ENCODE measurements at regions not wholly inside any gene's neighbourhood (a gene's known extent, or its start where the extent isn't known, plus 50 kb on each side); places are given as distances from the start of the nearest gene placed in this dataset.
"Not testable (repeated sequence)": the region's sequence is repeated elsewhere in the genome, so short reads cannot be mapped to it uniquely, and the experiment has no call there.

DNA sequence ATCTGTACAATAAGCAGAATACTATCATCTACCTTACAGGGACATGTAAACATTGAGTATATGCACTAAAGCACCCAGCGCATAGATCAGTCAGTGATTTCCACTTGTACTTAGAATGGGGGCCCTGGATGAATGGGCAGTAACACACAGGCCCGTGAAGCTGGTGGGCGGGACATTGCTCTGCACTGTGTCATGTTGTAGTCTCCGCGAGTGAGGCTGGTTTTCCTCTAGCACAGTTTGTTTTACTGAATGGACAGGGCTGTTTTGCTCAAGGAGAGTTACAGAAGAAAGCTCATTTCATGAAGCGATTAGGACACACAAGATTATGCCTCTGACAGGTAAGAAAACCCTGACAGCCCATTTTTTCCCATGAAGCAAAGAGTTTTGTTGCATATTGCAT, 86.4 kb upstream of the SOX21 start:
- Mint-ChIP-seq H3K4me1 (ENCODE audit: low read depth) (no peaks in the 10 kb centered on the region), H3K9me3 (ENCODE audit: insufficient read depth) (no peaks in the 10 kb centered on the region), H3K27me3 (ENCODE audit: low read depth) (no peaks in the 10 kb centered on the region), H3K4me3 (no peak overlapping the region), H3K27ac (no peak overlapping the region), H3K36me3 (ENCODE audit: low read depth) (no peaks in the 10 kb centered on the region)
- DNase-seq (no peak), ATAC-seq (no peak)
- POLR2A ChIA-PET, result no interaction called here
- CTCF ChIA-PET, result no interaction called here

DNA sequence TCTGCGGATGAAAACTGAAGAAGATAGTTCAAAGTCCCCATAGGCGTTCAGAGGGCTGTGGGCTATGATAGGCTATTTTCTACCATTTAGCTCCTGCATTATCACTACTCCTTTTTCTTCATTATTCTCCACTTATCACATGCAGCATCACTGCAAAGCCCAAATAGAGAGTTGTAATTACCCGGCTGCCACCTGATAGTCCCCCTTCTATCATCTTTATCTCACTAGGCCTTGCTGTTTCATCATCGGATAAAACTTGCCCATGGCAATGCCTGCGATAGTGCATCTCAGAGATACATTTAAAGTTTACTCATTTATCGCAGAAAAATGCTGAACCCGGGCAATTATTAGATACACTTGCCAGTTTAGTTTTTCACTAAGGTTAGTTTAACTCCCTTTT, 82.9 kb upstream of the SOX21 start:
- no peak for DNase-seq
- POLR2A ChIA-PET, result no interaction called here
- CTCF ChIA-PET, result no interaction called here
- no peaks in the 10 kb centered on the region for H3K9me3 Mint-ChIP-seq (ENCODE audit: insufficient read depth)
- no peak overlapping the region for H3K4me3 Mint-ChIP-seq
- H3K4me1 Mint-ChIP-seq (ENCODE audit: low read depth), result no peaks in the 10 kb centered on the region
- no peaks in the 10 kb centered on the region for H3K27me3 Mint-ChIP-seq (ENCODE audit: low read depth)
- no peak overlapping the region for H3K27ac Mint-ChIP-seq
- ATAC-seq, result no peak
- no peaks in the 10 kb centered on the region for H3K36me3 Mint-ChIP-seq (ENCODE audit: low read depth)

DNA sequence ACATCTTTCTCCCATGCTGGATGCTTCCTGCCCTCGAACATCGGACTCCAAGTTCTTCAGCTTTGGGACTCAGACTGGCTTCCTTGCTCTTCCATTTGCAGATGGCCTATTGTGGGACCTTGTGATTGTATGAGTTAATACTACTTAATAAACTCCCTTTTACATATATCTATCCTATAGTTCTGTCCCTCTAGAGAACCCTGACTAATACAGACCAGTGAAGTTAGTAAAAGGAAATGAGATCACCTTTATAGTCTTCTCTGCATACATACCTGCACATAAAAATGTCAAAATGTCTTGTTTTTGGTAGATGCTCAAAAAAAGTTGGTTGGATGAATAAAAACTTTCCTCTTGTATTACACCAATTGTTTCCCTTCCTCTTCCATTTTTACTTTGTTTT, 73.9 kb upstream of the SOX21 start:
- H3K36me3 Mint-ChIP-seq (ENCODE audit: low read depth); CTCF ChIA-PET; ATAC-seq; H3K9me3 Mint-ChIP-seq (ENCODE audit: insufficient read depth); H3K27me3 Mint-ChIP-seq (ENCODE audit: low read depth); H3K4me3 Mint-ChIP-seq; H3K4me1 Mint-ChIP-seq (ENCODE audit: low read depth); POLR2A ChIA-PET; H3K27ac Mint-ChIP-seq; DNase-seq: not testable (repeated sequence)

DNA sequence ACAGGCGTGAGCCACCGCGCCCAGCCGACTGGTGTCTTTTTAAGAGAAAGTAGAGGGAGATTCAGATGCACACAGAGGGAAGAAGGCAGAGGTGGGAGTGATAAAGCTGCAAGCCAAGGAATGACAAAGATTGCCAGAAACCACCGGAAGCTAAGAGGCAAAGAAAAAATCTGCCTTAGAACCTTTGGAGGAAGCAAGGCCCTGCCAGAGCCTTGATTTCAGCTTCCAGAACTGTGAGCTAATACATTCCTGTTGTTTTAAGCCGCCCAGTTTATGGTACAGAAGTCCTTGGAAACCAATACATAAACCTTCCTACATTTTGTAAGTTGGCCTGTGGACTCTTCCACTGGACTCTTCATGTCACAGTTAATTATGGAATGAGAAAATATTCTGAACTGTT, 71.7 kb upstream of the SOX21 start:
- CTCF ChIA-PET, result no interaction called here
- H3K27ac Mint-ChIP-seq, result no peak overlapping the region
- H3K9me3 Mint-ChIP-seq (ENCODE audit: insufficient read depth), result no peaks in the 10 kb centered on the region
- DNase-seq (no peak), ATAC-seq (no peak)
- no peaks in the 10 kb centered on the region for H3K36me3 Mint-ChIP-seq (ENCODE audit: low read depth)
- no peaks in the 10 kb centered on the region for H3K4me1 Mint-ChIP-seq (ENCODE audit: low read depth)
- POLR2A ChIA-PET, result no interaction called here
- H3K27me3 Mint-ChIP-seq (ENCODE audit: low read depth), result no peaks in the 10 kb centered on the region
- no peak overlapping the region for H3K4me3 Mint-ChIP-seq

DNA sequence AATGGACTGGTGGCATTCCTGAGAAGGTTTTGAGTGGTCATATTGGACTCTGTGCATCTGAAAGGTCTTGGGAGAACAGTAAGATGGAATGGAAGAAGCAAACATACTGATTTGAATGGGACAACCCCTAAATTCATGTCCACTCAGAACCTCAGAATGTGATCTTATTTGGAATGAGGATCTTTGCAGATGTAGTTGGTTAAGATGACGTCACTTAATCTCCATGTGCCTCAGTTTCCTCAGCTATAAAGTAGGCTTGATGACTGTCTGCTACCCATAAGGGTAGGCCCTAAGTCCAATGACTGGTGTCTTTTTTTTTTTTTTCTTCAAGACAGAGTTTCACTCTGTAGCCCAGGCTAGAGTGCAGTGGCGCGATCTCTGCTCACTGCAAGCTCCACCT, 71.1 kb upstream of the SOX21 start:
- DNase-seq, result no peak
- H3K4me1 Mint-ChIP-seq (ENCODE audit: low read depth), result no peaks in the 10 kb centered on the region
- H3K36me3 Mint-ChIP-seq (ENCODE audit: low read depth), result no peaks in the 10 kb centered on the region
- no peaks in the 10 kb centered on the region for H3K9me3 Mint-ChIP-seq (ENCODE audit: insufficient read depth)
- H3K4me3 Mint-ChIP-seq, result no peak overlapping the region
- ATAC-seq, result no peak
- ChIA-PET CTCF (no interaction called here), POLR2A (no interaction called here)
- H3K27me3 Mint-ChIP-seq (ENCODE audit: low read depth), result no peaks in the 10 kb centered on the region
- no peak overlapping the region for H3K27ac Mint-ChIP-seq

DNA sequence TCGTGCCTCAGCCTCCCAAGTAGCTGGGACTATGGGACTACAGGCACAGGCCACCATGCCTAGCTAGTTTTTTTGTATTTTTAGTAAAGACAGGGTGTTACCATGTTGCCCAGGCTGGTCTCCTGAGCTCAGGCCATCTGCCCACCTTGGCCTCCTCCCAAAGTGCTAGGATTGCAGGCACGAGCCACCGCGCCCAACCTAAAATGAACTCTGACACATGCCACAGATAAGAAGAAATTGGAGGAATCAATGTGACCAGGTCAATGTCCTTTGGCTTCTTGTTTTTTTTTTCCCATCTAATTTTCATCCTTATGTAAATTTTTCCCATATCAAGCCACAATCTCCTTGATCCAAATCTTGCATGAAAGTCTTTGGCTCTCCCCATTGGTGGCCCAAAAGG, 68.1 kb upstream of the SOX21 start:
- ATAC-seq, result no peak
- DNase-seq, result no peak
- CTCF ChIA-PET, result no interaction called here
- H3K4me3 Mint-ChIP-seq, result no peak overlapping the region
- no peaks in the 10 kb centered on the region for H3K9me3 Mint-ChIP-seq (ENCODE audit: insufficient read depth)
- no peaks in the 10 kb centered on the region for H3K27me3 Mint-ChIP-seq (ENCODE audit: low read depth)
- no peaks in the 10 kb centered on the region for H3K4me1 Mint-ChIP-seq (ENCODE audit: low read depth)
- POLR2A ChIA-PET, result no interaction called here
- no peaks in the 10 kb centered on the region for H3K36me3 Mint-ChIP-seq (ENCODE audit: low read depth)
- H3K27ac Mint-ChIP-seq, result no peak overlapping the region

DNA sequence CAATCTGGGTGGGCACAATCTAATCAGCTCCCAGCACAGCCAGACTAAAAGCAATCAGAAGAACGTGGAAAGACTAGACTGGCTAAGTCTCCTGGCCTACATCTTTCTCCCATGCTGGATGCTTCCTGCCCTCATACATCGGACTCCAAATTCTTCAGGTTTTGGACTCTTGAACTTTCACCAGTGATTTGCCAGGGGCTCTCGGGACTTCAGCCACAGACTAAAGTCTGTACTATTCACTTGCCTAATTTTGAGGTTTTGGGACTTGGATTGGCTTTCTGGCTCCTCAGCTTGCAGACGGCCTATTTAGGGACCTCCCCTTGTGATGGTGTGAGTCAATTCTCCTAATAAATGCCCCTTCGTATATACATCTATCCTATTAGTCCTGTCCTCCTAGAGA, 66.6 kb upstream of the SOX21 start:
- DNase-seq, result no peak
- POLR2A ChIA-PET, result no interaction called here
- CTCF ChIA-PET, result no interaction called here

DNA sequence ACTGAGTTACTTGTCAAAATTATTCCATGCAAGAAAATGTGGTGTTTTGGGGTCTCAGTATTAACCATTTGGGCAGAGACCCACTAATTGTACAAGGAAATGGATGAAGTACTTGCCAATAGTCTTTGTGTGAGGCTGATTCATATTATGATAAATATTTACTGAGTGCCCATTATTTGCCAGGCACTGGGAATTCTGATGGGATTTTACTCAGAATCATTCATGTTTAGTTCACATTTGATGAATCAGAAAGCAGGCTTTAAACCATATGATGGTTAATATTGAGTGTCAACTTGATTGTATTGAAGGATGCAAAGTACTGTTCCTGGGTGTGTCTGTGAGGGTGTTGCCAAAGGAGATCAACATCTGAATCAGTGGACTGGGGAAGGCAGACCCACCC, 66.2 kb upstream of the SOX21 start:
- H3K27ac Mint-ChIP-seq, result no peak overlapping the region
- DNase-seq (no peak), ATAC-seq (no peak)
- no peaks in the 10 kb centered on the region for H3K4me1 Mint-ChIP-seq (ENCODE audit: low read depth)
- H3K36me3 Mint-ChIP-seq (ENCODE audit: low read depth), result no peaks in the 10 kb centered on the region
- no peak overlapping the region for H3K4me3 Mint-ChIP-seq
- H3K27me3 Mint-ChIP-seq (ENCODE audit: low read depth), result no peaks in the 10 kb centered on the region
- CTCF ChIA-PET, result no interaction called here
- POLR2A ChIA-PET, result no interaction called here
- no peaks in the 10 kb centered on the region for H3K9me3 Mint-ChIP-seq (ENCODE audit: insufficient read depth)

More for the DNA sequence above, 66.6 kb upstream of the SOX21 start:
- H3K9me3 Mint-ChIP-seq (ENCODE audit: insufficient read depth), result no peaks in the 10 kb centered on the region
- no peaks in the 10 kb centered on the region for H3K4me1 Mint-ChIP-seq (ENCODE audit: low read depth)
- H3K36me3 Mint-ChIP-seq (ENCODE audit: low read depth), result no peaks in the 10 kb centered on the region
- no peak overlapping the region for H3K4me3 Mint-ChIP-seq
- no peaks in the 10 kb centered on the region for H3K27me3 Mint-ChIP-seq (ENCODE audit: low read depth)
- ATAC-seq, result no peak
- H3K27ac Mint-ChIP-seq, result no peak overlapping the region

DNA sequence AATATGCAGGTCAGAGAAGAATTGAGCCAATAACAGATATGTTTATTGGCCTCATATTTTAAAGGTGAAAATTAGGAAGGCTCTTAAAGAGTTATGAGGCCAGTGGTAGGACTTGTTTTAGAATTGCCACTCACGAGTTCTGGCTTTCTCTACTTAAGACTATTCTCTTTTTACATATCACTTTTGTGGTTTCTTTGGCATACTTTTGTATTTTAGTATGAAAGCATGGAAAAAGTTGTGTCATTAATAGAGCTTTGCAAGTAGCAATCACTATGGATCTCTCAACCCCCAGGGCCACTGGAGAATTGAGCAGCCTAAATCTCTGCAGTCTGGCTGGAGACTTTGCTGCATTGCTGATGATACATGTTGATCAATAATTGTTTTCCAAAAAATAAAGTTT, 64.6 kb upstream of the SOX21 start:
- DNase-seq (no peak), ATAC-seq (no peak)
- Mint-ChIP-seq H3K4me3 (no peak overlapping the region), H3K27me3 (ENCODE audit: low read depth) (no peaks in the 10 kb centered on the region), H3K4me1 (ENCODE audit: low read depth) (no peaks in the 10 kb centered on the region), H3K36me3 (ENCODE audit: low read depth) (no peaks in the 10 kb centered on the region), H3K9me3 (ENCODE audit: insufficient read depth) (no peaks in the 10 kb centered on the region), H3K27ac (no peak overlapping the region)
- ChIA-PET CTCF (no interaction called here), POLR2A (no interaction called here)

DNA sequence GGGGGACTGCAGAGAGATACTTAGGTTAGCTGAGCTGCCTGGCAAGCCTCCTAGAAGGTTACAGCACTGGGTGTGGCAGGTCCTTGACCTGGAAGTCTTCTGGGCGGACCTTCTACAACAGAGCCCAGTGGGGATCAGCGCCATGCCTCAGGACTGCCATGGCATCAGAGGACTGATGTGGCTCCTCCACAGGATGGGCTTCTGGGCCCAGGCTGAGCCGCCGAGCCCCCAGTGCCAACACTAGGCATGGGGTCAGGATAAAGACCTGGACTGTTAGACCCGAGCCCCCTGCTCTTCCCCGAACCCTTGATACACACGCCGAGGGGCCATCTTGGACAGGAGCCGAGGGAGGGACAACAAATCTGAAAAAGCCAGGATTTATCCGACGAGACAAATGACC, 64.0 kb upstream of the SOX21 start:
- ChIA-PET POLR2A (no interaction called here), CTCF (no interaction called here)
- no peak for ATAC-seq
- H3K9me3 Mint-ChIP-seq (ENCODE audit: insufficient read depth), result no peaks in the 10 kb centered on the region
- H3K4me1 Mint-ChIP-seq (ENCODE audit: low read depth), result no peaks in the 10 kb centered on the region
- DNase-seq, result no peak
- no peaks in the 10 kb centered on the region for H3K36me3 Mint-ChIP-seq (ENCODE audit: low read depth)
- H3K4me3 Mint-ChIP-seq, result no peak overlapping the region
- no peaks in the 10 kb centered on the region for H3K27me3 Mint-ChIP-seq (ENCODE audit: low read depth)
- no peak overlapping the region for H3K27ac Mint-ChIP-seq

DNA sequence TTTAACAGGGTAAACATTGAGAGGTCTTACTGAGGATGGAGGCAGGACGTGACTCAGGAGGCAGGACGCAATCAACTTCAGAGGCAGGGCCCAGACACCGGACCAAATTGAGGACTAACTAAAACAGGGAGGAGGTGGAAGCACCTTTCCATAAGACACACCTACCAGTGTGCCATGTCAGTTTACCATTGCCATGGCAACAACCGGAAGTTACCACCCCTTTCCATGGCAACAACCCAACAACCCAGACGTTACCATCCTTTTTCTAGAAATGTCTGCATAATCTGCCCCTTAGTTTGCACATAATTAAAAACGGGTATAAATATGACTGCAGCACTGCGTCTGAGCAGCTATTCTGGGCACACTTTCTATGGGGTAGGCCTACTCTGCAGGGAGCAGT, 53.5 kb upstream of the SOX21 start:
- Mint-ChIP-seq H3K4me1 (ENCODE audit: low read depth) (no peaks in the 10 kb centered on the region), H3K36me3 (ENCODE audit: low read depth) (no peaks in the 10 kb centered on the region), H3K9me3 (ENCODE audit: insufficient read depth) (no peaks in the 10 kb centered on the region), H3K27ac (no peak overlapping the region), H3K4me3 (no peak overlapping the region), H3K27me3 (ENCODE audit: low read depth) (peaks cover 24% of the 10 kb centered on the region)
- POLR2A ChIA-PET, result no interaction called here
- ATAC-seq (no peak), DNase-seq (no peak)
- CTCF ChIA-PET, result no interaction called here

DNA sequence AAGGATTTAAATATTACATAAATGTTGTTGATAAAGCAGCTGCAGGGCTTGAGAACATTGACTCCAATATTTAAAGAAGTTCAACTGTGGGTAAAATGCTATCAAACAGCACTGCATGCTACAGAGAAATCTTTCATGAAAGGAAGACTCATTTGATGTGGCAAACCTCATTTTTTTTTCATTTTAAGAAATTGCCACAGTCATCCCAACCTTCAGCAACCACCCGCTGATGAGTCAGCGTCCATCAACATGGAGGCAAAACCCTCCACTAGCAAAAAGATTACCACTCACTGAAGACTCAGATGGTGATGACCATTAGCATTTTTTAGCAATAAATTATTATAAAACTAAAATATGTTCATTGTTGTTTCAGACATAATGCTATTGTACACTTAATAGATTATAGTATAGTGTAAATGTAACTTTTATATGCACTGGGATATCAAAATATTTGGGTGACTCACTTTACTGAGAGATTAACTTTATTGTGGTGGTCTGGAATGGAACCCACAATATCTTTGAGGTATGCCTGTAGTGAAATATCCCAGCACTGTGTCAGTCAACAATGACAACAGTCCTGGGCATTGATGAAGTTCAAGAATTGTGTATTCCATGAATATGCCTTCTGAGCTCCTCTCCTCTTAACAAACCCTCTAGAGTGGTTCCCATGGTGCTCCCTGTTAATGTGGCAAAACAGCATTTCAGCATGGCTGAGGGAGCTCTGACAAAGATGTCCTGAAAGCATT, 52.4 kb upstream of the SOX21 start:
- ChIA-PET CTCF (no interaction called here), POLR2A (no interaction called here)
- Mint-ChIP-seq H3K27ac (no peak overlapping the region), H3K27me3 (ENCODE audit: low read depth) (peaks cover 28% of the 10 kb centered on the region), H3K4me1 (ENCODE audit: low read depth) (no peaks in the 10 kb centered on the region), H3K36me3 (ENCODE audit: low read depth) (no peaks in the 10 kb centered on the region), H3K9me3 (ENCODE audit: insufficient read depth) (no peaks in the 10 kb centered on the region), H3K4me3 (no peak overlapping the region)
- peak; percentile 36 for ATAC-seq
- DNase-seq, result peak; percentile 22

Data from activated CD8-positive, alpha-beta T cell treated with anti-CD3 and anti-CD28 coated beads, Interleukin-2, amount 10 ng/mL, durations not matched to agents 7 days and 5 days (primary cell).